Vagina (tissue), 2 donors: ENCODE measurements at regions not wholly inside any gene's neighbourhood (a gene's known extent, or its start where the extent isn't known, plus 50 kb on each side); places are given as distances from the start of the nearest gene placed in this dataset.

Source experiments
- POLR2A ChIP-seq, 2 donors: fragments of 450-650 bp; IDR thresholded peaks; one replicate each; pipeline ENCODE4 v1.6.1; 2017; ENCODE audit warnings: antibody characterized with exemption in 2 of 2, mild to moderate bottlenecking in 2 of 2, moderate library complexity in 2 of 2
- POLR2AphosphoS5 ChIP-seq, 2 donors: sonication (generic); formaldehyde crosslinking; IDR thresholded peaks; one replicate each; pipeline ENCODE4 v1.9.0; 2017; ENCODE audit warnings: antibody characterized with exemption in 2 of 2, mild to moderate bottlenecking in 2 of 2, low read depth in 1 of 2; ENCODE audit not compliant: insufficient read depth in 1 of 2
- TF ChIP-seq, protein P1 (sequence below), 3 experiments: fragments of 450-650 bp in 2 of 3; fragments of 200-600 bp in 1 of 3; sonication (generic) in 1 of 3; IDR thresholded peaks; one replicate each; pipeline ENCODE4 v1.5.1; 2017 to 2019; ENCODE audit warnings: antibody characterized with exemption in 3 of 3, mild to moderate bottlenecking in 2 of 3, moderate library complexity in 2 of 3

DNA sequence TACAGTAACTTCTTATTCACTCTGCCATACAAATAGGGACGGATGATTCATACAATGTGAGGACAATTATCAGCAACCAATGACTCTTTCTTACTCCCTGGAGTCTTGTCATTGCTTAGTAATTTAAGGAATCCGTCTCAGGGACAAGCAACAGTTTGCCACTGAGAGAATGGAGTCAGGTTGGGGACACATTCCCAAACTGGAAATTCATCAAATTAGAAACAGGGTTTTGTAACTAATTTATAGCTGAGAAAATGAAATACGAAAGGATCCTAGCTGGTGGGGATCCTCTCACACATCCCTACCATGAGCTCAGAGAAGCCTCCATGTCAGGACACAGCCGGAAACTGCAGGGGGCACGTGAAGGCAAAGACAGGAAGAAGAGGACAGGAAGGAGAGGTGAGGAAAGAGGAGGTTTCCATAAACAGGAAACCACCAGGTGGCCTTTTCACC, 50.4 kb upstream of the KDR start:
- TF ChIP-seq POLR2A (IDR thresholded peaks at IDR 0.05) (no peak), POLR2AphosphoS5 (IDR thresholded peaks at IDR 0.05; ENCODE audit: insufficient read depth in 1 of 2, low read depth in 1 of 2) (no peak)
- TF ChIP-seq, protein P1, sequence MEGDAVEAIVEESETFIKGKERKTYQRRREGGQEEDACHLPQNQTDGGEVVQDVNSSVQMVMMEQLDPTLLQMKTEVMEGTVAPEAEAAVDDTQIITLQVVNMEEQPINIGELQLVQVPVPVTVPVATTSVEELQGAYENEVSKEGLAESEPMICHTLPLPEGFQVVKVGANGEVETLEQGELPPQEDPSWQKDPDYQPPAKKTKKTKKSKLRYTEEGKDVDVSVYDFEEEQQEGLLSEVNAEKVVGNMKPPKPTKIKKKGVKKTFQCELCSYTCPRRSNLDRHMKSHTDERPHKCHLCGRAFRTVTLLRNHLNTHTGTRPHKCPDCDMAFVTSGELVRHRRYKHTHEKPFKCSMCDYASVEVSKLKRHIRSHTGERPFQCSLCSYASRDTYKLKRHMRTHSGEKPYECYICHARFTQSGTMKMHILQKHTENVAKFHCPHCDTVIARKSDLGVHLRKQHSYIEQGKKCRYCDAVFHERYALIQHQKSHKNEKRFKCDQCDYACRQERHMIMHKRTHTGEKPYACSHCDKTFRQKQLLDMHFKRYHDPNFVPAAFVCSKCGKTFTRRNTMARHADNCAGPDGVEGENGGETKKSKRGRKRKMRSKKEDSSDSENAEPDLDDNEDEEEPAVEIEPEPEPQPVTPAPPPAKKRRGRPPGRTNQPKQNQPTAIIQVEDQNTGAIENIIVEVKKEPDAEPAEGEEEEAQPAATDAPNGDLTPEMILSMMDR (IDR thresholded peaks at IDR 0.05): no peak
